Osteocyte (in vitro differentiated cells): ENCODE measurements at regions not wholly inside any gene's neighbourhood (a gene's known extent, or its start where the extent isn't known, plus 50 kb on each side); places are given as distances from the start of the nearest gene placed in this dataset.

Experiments used
- DNase-seq: peaks from one replicate; pipeline ENCODE4 v3.0.0; 2021; ENCODE audit warnings: mixed read lengths; ENCODE audit not compliant: unreplicated experiment; ENCODE audit errors: extremely low spot score
- H3K27ac Mint-ChIP-seq: one replicate; pipeline ENCODE4 v1.8.0; 2021; ENCODE audit warnings: mild to moderate bottlenecking, mixed read lengths; ENCODE audit not compliant: unreplicated experiment
- H3K27me3 Mint-ChIP-seq: one replicate; pipeline ENCODE4 v1.8.0; 2021; ENCODE audit warnings: mixed read lengths; ENCODE audit not compliant: unreplicated experiment
- H3K36me3 Mint-ChIP-seq: one replicate; pipeline ENCODE4 v1.8.0; 2021; ENCODE audit warnings: mixed read lengths; ENCODE audit not compliant: unreplicated experiment
- H3K4me1 Mint-ChIP-seq: one replicate; pipeline ENCODE4 v1.8.0; 2021; ENCODE audit warnings: mixed read lengths; ENCODE audit not compliant: unreplicated experiment
- H3K4me3 Mint-ChIP-seq: one replicate; pipeline ENCODE4 v1.8.0; 2021; ENCODE audit warnings: mild to moderate bottlenecking, moderate library complexity, mixed read lengths; ENCODE audit not compliant: unreplicated experiment
- H3K9me3 Mint-ChIP-seq: one replicate; pipeline ENCODE4 v1.8.0; 2021; ENCODE audit warnings: mixed read lengths; ENCODE audit not compliant: unreplicated experiment
- TF ChIP-seq, protein P1 (sequence below): fragments of 200-600 bp; sonication (generic); IDR thresholded peaks from 2 replicates; pipeline ENCODE4 v1.5.0; 2021; ENCODE audit warnings: antibody characterized with exemption, mild to moderate bottlenecking, moderate library complexity

DNA sequence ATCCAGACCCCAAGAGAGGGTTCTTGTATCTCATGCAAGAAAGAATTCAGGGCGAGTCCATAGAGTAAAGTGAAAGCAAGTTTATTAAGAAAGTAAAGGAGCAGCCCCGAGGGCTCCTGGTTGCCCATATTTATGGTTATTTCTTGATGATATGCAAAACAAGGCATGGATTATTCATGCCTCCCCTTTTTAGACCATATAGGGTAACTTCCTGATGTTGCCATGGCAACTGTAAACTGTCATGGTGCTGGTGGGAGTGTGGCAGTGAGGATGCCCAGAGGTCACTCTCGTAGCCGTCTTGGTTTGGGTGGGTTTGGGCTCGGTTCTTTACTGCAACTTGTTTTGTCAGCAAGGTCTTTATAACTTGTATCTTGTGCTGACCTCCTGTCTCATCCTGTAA, 750.2 kb upstream of the FANCL start:
- no peaks in the 10 kb centered on the region for H3K27me3 Mint-ChIP-seq
- H3K36me3 Mint-ChIP-seq, result no peaks in the 10 kb centered on the region
- DNase-seq, result no peak
- TF ChIP-seq, protein P1, sequence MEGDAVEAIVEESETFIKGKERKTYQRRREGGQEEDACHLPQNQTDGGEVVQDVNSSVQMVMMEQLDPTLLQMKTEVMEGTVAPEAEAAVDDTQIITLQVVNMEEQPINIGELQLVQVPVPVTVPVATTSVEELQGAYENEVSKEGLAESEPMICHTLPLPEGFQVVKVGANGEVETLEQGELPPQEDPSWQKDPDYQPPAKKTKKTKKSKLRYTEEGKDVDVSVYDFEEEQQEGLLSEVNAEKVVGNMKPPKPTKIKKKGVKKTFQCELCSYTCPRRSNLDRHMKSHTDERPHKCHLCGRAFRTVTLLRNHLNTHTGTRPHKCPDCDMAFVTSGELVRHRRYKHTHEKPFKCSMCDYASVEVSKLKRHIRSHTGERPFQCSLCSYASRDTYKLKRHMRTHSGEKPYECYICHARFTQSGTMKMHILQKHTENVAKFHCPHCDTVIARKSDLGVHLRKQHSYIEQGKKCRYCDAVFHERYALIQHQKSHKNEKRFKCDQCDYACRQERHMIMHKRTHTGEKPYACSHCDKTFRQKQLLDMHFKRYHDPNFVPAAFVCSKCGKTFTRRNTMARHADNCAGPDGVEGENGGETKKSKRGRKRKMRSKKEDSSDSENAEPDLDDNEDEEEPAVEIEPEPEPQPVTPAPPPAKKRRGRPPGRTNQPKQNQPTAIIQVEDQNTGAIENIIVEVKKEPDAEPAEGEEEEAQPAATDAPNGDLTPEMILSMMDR, result no peak
- H3K4me1 Mint-ChIP-seq, result peaks cover 11% of the 10 kb centered on the region
- no peak overlapping the region for H3K4me3 Mint-ChIP-seq
- H3K9me3 Mint-ChIP-seq, result no peaks in the 10 kb centered on the region
- H3K27ac Mint-ChIP-seq, result no peak overlapping the region

DNA sequence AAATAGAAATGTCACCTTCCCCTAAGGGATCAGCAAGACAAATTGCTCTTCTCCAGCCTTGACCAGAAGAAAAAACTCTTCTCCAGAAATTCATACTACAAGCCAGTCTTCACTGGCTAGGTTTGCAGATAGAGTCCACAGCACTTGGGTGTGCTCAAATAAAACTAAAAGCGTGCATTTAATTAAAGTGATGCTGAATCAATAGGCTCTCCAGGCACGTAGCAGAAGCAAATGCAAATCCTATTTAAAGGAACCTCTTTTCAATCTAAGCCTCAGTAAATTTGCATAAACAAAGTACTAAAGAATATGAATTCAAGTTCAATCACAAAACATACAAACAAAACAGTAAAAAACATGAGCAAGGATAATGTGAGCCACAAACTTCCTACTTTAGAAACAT, 744.4 kb upstream of the FANCL start:
- no peaks in the 10 kb centered on the region for H3K4me1 Mint-ChIP-seq
- no peaks in the 10 kb centered on the region for H3K36me3 Mint-ChIP-seq
- DNase-seq, result no peak
- no peaks in the 10 kb centered on the region for H3K9me3 Mint-ChIP-seq
- H3K27me3 Mint-ChIP-seq, result no peaks in the 10 kb centered on the region
- H3K27ac Mint-ChIP-seq, result no peak overlapping the region
- TF ChIP-seq, protein P1, result no peak
- no peak overlapping the region for H3K4me3 Mint-ChIP-seq

DNA sequence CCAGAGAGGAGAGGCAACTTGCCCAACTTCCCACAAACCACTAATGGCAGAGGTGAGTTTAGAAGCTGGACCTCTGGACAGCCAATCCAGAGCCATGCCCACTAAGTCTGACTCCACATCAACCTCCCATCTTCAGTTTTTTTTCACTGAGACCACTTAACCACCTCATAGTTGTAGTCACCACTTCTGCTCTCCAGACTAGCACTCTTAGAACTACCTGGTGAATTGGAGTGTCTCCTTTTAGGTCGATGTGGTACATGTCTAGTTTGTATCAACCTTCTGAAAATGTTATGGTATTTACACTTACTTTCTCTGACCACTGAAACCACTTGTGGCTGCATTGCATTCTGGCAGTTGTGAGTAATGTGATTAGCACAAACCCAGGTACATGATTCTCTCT, 743.6 kb upstream of the FANCL start:
- no peak overlapping the region for H3K4me3 Mint-ChIP-seq
- no peaks in the 10 kb centered on the region for H3K9me3 Mint-ChIP-seq
- H3K4me1 Mint-ChIP-seq, result no peaks in the 10 kb centered on the region
- H3K36me3 Mint-ChIP-seq, result no peaks in the 10 kb centered on the region
- DNase-seq, result no peak
- H3K27ac Mint-ChIP-seq, result no peak overlapping the region
- TF ChIP-seq, protein P1, result no peak
- H3K27me3 Mint-ChIP-seq, result no peaks in the 10 kb centered on the region

DNA sequence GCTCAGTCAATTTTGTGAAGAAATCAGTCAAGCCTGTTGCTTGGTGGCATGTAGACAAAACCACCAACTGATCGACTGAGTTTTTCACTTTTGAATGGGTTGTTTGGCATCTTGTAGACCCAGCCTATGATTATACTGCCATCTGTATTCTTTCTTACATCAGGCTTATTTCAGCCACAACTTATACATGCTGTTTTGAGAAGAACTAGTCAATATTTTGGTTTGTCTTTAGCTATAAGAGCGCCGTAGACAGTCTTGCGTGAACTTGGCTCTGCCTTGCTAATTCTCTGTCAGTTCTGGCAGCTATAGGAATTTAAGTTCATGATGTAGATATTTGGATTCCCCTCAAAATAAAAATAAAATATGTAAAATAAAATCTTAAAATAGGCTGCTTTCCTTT, 742.0 kb upstream of the FANCL start:
- DNase-seq, result no peak
- Mint-ChIP-seq H3K9me3 (no peaks in the 10 kb centered on the region), H3K4me1 (no peaks in the 10 kb centered on the region), H3K4me3 (no peak overlapping the region), H3K27me3 (no peaks in the 10 kb centered on the region), H3K27ac (no peak overlapping the region), H3K36me3 (no peaks in the 10 kb centered on the region)
- TF ChIP-seq, protein P1, result no peak

DNA sequence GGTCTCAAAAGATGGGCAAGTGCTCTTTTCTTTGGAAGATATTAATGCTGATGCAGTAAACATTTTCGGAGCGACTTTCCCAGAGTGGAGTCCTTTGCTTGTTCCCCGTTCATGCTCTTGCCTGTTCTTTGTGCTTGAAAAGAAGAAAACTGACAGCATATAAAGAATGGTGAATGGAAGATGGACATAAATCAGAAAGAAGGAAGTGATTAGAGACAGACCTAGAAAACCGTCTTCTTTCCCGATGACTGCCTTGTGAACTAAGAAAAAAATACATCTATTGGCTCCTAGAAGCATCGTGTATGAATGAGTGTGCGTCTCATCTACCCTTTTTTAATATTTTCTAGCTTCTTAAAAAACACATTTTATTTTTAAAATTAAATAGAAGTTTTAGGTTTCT, 740.1 kb upstream of the FANCL start:
- no peak for DNase-seq
- H3K27ac Mint-ChIP-seq, result no peak overlapping the region
- no peaks in the 10 kb centered on the region for H3K9me3 Mint-ChIP-seq
- no peaks in the 10 kb centered on the region for H3K36me3 Mint-ChIP-seq
- no peaks in the 10 kb centered on the region for H3K27me3 Mint-ChIP-seq
- H3K4me1 Mint-ChIP-seq, result peaks cover 5% of the 10 kb centered on the region
- TF ChIP-seq, protein P1, result no peak
- no peak overlapping the region for H3K4me3 Mint-ChIP-seq
